ENCODE measurements at regions not wholly inside any gene's neighbourhood (a gene's known extent, or its start where the extent isn't known, plus 50 kb on each side); places are given as distances from the start of the nearest gene placed in this dataset.

DNA sequence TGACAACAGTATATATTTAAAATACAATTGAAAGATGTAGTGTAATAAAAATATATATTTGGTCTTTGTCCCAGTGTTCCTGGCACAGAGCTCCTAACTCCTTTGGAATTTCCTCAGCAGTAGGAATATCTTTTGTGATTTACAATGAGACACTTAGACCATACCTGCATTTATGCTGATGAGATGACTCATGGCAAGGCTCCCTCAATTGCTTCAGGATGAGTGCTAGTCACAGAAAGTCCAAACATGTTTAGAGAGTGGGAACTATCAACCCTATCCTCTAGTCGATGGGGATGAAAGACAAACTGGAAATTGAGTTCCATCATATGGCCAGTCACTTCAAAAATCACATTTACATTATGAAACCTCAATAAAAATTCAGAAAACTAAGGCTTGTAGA, 588.3 kb upstream of the LMCD1 start:
- no peak for DNase-seq (ENCODE audit: low read depth)

DNA sequence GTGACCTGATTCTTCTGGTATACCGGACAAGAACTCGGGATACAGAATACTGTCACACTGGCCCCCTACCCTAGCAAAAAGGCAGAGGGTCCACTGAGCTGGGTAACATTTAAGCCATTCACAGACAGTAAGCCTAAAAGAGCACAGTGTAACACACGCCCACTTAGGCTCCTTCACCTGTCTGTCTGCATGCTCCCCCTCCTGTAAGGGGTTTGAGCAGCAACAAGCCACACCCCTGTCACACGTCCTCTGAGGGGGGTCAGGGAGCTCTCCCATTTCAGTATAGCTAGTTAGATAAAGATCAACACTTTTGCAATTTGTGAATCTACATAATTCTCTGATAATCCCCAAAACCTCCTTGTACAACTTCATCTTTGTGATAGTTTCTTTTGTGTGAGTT, 586.3 kb upstream of the LMCD1 start:
- DNase-seq (ENCODE audit: low read depth) = no peak

DNA sequence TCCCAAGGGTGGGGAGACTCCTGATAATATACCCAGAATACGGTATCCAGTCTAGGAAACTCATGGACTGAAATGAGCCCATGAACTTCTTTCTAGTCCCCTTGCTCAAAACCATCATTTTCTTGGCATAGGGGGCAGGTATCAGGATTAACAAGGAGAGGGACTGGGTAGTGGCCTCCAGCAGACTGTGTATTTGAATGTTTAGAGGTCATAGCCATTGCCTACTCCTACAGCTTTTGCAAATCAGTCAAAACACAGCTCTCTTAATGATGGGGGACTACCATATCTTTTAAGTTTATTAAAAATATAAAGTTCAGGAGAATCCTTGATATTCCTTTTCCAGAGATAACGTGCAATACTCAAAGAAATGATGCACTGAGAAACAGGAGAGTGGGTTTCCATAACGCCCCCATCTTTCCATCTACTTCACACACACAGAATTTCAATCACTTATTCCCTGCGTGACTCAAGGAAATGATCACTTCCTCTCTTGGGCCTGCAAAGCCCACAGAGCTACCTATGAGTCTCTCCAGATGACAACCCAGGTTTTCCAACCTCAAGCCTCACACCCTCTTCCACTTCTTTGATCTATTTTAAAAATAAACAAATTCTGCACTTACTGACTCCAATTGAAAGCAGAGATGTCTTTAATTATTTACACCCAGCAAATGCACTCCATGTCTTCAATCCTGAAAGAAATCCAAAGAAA, 584.0 kb upstream of the LMCD1 start:
- DNase-seq (ENCODE audit: low read depth) = no peak

DNA sequence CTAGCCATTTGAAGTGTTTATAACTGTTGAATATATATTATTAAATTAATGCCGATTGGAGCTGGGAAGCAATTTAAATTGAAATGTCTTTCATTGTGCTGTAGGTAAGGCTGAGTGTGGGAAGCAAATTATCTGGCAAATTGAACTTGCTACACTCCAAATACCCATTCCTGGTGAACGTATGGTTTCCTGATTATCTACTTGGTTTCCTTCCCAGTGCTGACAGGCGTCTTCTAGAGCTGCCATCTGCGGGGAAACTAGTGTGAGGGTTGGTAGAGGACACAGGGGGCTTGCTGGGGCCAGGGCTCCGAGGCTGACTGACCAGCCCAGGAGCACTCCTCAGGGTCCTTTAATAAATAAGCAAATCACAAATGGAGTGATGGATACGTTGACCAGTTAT, 581.4 kb upstream of the LMCD1 start:
- DNase-seq (ENCODE audit: low read depth) = no peak

DNA sequence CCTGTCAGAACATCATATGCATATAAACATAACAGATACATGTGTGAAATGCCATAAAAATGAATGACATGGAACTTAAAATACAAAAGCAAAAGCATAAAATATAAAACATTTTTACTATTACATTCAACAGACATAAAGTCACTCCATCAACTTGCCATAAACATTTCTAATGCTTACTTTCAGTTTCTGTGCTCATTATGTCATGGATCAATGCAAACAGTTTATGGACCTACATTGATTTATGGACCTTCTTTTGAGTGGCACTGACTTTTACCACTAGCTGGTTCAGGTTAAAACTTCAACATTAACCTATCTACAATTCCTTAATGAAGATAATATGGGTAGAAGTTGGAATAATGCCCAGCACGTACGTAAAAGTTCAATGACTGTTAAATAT, 577.4 kb upstream of the LMCD1 start:
- DNase-seq (ENCODE audit: low read depth) = no peak

DNA sequence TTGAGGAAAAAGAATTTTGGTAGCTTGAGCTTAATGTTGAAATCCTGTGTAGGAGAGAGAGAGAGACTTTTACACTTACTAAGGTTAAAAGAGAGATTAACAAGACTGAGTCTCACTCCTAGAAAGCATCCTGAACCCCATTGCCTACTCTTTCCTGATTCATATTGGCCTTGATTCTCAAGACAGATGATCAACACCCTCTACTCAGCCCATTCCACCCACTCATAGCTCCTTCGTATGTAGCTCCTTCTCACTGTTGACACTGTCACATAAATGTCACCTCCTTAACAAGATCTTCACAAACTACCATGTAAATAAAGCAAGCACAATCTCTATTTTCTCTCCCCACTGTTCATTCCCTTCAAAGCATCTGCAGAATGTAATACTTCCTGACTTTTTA, 574.6 kb upstream of the LMCD1 start:
- no peak for DNase-seq (ENCODE audit: low read depth)

DNA sequence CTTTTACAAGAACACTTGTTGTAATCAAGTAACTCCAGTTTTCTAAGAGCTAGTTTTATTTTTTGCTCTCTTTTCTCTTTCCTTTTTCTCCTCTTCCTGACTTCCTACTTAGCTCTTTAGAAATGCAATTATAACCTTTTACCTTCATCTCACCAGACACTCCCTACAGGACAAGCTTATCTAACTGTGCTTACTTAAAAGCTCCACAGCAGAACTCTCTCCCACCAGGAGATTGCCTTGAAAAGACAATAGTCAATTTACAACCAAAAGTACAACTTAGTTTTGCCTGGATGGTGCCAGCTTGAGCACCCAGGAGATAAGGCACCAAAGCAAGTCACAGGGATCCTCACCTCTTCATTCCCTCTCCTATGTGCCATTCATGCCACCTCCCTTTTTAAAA, 573.8 kb upstream of the LMCD1 start:
- no peak for DNase-seq (ENCODE audit: low read depth)

DNA sequence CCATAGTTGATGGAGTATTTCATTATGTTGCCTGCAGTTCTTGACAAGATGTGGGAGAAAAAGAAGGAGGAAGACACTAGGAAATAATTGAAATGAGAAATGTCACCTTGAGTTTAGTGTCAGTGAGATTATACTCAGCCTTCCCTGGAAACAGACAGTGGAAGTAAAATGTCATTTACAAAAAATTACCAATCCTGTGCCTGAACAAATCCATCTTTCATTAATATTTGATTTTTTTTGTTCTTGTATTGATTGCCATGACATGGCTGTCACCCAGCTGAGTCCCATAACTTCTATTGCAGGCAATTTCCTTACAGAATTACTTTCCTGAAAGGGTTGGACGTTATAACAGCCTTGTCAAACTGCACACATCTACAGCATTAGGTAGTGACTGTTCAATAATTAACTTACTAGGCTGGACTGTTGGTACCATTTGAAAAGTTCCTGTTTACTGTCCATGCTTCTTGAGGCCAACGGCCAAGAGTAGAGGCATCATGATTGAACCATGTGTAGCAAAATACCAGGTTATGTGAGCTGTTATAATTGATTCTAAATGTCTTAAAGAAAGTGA, 572.2 kb upstream of the LMCD1 start:
- no peak for DNase-seq (ENCODE audit: low read depth)

DNA sequence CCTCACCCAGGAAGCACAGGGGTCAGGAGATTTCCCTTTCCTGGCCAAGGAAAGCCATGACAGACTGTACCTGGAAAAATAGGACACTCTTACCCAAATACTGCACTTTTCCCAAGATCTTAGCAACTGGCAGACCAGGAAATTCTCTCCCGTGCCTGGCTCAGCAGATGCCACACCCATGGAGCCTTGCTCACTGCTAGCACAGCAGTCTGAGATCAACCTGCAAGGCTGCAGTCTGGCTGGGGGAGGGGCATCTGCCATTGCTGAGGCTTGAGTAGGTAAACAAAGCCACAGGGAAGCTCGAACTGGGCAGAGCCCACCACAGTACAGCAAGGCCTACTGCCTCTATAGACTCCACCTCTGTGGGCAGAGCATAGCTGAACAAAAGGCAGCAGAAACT, 567.3 kb upstream of the LMCD1 start:
- no peak for DNase-seq (ENCODE audit: low read depth)

DNA sequence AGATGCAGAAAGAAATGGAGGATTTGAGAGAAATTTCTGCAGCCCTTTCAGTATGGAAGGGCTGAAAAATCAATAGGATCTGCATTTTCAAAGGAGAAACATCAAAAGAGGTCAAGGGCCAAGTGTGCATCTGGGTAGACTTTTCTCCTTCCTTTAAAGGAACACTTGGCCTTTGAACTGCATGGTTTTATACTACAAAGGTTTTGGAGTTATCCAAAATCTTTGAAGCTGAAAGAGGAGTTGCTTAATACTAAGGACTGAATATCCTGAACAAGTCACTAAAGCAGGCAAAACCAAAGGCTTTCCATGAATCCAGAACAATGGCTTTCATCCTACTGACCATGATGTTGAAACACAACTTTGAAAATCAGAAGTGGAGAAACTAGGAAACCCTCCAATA, 553.7 kb upstream of the LMCD1 start:
- DNase-seq (ENCODE audit: low read depth) = no peak

DNA sequence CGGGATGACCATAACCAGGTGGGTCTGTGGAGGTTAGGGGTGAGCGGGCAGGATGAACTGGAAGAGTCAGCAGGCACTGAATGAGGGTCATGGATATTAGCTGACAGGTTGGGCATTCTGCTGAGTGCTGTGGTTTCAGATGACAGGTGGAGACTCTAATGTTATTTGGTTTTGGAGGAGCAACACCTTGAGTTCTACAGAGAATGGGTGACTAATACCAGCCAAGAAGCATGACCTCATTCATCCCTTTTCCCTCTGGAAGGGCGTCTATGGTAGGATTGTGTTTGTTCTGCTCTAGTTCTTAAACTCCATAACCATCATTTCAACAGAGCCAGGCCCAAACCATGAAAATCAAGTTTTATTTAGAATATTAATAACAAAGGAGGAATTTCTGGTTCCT, 550.7 kb upstream of the LMCD1 start:
- no peak for DNase-seq (ENCODE audit: low read depth)

DNA sequence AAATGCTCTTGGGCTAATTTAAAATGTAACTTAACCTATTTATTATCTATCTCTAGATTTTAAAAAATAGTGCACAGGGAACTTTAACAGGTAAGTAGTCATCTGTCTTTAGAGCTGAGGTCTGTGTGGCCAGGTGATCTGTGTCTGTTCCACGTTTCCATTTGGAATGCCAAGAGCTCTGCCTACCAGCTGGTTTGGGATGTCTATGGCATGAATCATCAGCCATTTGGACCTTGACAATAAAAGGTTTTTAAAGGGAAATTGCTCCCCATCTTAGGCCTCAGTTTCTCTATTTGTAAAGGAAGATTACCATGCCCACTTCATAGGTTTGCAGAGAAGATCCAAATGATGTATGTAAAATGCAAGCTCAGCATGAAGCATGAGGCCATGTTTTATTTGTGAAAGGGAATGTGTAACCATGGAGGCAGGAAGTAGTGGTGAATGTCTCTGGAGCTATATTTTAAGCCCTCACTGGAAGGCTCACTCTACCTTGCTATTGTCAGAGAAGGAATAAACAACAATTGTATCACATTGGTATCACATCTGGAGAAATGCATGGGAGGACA, 548.1 kb upstream of the LMCD1 start:
- DNase-seq (ENCODE audit: low read depth) = no peak

DNA sequence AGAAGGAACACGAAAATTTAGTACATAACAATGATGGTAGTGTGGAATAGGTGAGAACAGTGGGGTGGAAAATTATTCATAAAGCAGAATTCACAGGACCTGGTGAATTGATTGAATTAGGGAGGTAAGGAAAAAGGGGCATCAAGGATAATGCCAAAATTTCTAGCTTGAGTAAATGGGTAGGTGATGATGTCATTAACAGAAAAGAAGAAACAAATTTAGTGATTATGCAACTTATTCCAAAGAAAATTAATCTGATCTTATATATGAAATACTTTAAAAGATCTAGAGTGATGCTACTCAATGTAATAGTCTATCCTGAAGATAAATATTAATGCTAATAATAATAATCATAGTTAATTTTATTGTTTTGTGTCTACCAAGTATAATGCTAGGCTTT, 544.6 kb upstream of the LMCD1 start:
- DNase-seq (ENCODE audit: low read depth) = no peak

DNA sequence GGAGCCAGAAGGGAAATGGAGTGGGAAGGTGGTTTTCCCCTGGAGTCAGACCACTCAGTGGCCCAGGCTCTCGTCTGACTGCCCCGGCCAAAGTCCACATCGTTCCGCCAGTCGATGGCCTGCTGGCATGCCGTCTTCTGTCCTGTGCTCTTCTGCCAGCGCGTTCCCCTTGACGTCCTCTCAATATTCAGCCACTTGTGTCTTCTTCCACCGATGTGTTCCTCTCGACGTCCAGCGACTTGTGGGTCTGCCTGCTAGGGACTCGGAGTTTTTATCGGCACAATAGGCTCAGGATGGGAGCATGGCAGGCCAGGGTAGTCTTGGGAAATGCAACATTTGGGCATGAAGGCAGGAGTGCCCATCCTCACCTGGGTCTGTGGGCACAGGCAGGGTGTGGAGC, 542.5 kb upstream of the LMCD1 start:
- DNase-seq (ENCODE audit: low read depth) = no peak

DNA sequence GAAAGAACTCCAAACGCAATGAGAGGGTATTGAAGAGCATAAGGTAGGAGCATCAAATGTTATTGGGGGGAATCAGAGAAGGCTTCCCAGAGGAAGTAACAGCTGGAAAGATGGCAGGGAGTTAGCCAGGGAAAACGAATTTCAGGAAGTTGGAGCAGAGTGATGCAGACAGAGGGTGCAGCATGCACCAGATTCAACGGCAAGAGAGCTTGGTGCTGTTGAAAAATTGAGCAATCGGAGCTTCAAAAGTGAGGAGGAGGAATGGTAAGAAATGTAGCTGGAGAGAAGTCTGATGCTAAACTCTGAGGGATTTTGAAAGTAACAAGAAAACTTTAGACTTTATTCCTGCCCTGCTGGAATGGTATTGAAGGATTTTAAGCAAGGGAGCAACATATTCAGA, 541.0 kb upstream of the LMCD1 start:
- no peak for DNase-seq (ENCODE audit: low read depth)

DNA sequence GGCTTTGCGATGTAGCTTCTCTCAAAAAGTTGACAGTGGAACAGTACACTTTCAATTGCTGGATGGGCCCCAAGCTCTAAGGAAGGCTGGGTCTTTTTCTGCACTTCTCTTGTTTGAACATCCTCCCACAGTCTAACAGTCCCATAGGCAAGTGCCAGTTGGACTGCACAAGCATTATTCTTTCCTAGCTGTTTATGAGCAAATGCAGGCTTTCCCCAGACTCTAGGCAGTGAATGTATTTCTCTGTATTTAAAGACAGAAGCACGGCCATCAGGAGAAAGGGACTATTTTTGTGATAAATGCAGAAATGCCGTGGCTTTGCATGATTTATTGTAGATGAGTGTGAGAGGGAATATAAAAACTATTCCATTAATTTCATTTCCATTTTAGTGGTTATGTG, 539.3 kb upstream of the LMCD1 start:
- no peak for DNase-seq (ENCODE audit: low read depth)

DNA sequence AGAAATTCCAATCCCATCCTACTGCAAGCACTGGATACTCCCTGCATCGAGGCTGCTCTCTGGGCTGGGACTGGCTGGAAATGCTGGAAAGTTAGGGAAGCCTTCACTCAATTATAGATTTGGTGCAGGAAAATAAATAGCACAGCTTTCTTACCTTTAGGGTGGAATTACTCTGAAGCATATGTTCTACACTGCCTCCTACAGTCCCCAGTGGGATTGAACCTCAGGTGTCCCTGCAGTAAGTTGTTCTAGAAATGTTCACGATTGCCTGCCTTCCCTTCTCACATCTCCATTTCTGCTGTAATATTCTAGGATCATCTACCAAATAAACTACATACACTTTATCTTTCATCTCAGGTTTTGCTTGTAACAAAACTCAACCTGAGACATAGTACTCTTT, 536.7 kb upstream of the LMCD1 start:
- no peak for DNase-seq (ENCODE audit: low read depth)

DNA sequence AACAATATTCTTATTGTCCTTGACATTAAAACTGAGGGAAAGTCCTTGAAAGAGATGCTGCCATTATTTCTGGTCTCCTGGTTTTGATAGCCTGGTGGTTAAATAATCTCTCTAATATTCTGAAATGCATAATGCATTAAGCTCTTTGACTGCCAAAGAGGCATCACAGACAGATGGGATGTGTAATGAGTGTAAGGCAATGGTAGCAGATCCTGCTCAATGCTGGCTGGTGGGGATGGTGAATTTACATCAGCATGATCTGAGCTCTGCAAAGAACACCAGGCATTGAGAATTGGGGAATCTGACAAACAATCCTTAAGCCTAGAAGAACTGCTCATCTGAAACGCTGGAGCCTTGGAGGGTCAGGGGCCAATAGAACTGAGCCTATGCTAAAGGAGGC, 528.6 kb upstream of the LMCD1 start:
- no peak for DNase-seq (ENCODE audit: low read depth)

DNA sequence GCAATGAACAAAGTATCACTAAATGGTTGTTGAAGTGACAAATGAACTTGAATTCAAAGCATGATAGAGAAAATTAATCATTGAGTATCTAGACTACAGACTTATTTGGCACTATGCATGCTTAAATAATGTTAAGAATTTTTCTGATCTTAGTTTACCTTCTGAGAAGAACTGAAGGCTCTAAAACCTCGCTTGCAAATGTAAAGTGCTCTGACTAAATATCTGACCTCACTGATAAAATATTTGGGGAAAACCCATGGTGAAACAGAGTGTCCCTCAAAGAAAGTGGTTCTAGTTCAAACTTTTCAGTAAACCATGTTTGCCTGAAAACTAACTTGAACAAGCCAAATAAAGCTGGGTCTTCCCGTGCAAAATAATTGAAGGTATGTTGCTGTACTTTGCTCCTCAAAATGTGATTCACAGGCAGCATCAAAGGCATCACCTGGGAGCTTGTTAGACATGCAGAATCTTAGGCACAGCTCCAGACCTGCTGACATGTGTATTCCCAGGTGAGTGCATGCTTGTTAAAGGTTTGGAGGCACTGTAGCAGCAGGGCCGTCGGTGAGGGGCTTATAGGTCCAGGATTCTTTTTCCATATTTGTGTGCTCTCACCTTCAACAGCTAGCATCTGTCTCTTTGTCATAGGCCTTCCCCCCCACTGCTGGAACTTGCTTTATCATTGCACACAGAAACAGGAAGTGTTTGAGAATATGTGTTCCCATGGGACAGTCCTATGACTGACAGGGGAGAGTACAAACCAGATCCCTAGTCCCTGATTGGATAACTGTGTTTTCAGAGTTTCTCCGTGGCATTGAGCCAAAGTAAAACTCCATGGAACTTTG, 524.2 kb upstream of the LMCD1 start:
- DNase-seq (ENCODE audit: low read depth) = no peak

DNA sequence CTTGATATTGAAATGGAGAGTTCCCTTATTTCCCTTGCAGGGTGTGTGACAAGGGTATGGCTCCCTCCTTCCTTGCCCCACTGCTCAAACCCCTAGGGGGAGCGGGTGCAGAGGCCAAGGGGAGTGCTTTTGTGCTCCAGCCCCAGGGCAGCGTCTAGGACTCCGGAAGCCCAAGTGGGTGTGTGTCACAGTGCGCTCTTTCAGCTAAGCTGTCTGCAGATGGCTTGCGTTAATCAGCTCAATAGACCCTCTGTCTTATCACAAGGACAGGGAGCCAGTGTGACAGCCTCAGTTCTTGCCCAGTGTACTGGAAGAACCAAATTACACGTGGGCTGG, 523.6 kb upstream of the LMCD1 start:
- no peak for DNase-seq (ENCODE audit: low read depth)

DNA sequence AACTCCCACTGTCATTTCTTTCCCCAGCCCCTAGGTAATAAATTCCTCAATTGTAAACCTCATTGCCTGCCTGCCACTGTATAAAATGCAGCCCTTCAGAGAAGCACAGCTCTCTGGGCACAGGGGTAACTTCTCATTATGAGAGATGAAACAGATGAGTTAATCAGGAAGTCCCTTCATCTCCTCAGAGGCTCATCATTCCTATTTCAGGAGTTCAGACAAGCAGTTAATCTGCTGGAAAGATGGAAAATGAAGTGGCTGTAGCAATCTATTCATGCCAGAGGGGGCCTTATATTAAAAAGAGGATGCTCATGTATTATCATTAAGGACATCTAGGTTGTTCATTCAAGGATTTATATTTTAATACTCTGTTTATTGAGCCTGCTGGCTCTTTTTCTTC, 519.5 kb upstream of the LMCD1 start:
- DNase-seq (ENCODE audit: low read depth) = no peak

DNA sequence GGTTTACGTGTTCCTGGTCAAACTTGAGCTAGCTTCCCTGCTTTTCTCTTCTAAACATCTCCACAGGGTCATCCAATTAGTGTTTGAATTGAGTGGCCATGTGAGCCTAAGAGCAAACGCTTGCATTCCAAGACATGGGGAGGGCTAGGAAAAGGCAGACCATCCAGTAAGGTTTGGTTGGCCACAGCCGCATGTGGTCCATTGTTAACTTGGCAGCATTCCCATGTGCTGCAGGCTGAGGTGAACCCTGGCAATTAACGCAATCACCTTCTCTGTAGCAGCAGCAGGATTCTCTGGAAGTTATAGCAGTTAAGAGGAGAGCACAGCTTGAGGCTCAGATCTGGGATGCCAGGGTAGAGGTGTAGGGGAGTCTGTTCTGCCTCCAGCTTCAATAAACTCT, 502.2 kb upstream of the LMCD1 start:
- DNase-seq (ENCODE audit: low read depth) = no peak

DNA sequence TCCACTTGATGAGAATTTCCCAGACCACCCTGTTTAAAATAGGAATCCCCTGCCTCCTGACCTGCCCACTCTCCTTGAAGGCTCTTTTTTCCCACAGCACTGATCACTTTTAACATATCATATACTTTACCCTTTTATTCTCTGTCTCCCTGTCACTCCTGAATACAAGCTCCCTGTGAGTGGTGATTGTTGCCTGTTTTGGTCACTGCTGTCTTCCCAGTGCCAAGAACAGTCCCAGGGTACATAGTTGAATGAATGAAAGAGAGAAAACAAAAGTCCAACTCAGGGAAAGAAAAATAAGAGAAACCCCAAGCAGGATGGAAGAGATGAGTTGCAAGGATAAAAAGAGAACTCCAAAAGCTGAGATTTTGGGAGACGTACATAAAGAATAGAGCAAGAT, 500.3 kb upstream of the LMCD1 start:
- no peak for DNase-seq (ENCODE audit: low read depth)

All from CMK (cell line).